Fibroblast of lung (primary cell): ENCODE measurements at regions not wholly inside any gene's neighbourhood (a gene's known extent, or its start where the extent isn't known, plus 50 kb on each side); places are given as distances from the start of the nearest gene placed in this dataset.

Source experiments
- DNase-seq, 2 donors: peaks; one replicate each; pipeline versions ENCODE4 v3.0.0 to v3.0.0-alpha.2; 2010; ENCODE audit warnings: low read depth in 2 of 2
- H2AFZ ChIP-seq: 2 replicates; pipeline ENCODE4 v1.5.1; 2012; ENCODE audit warnings: low read length, control low read depth, inconsistent platforms
- H3K27ac ChIP-seq: 2 replicates; pipeline ENCODE4 v1.5.1; 2011; ENCODE audit warnings: low read length, control low read depth; ENCODE audit not compliant: insufficient read depth
- H3K27me3 ChIP-seq: 2 replicates; pipeline ENCODE4 v1.5.1; 2011; ENCODE audit warnings: mild to moderate bottlenecking, low read length; ENCODE audit not compliant: control insufficient read depth, insufficient read depth
- H3K36me3 ChIP-seq: 2 replicates; pipeline ENCODE4 v1.5.1; 2011; ENCODE audit warnings: low read length; ENCODE audit not compliant: control insufficient read depth, insufficient read depth
- H3K4me1 ChIP-seq: 2 replicates; pipeline ENCODE4 v1.5.1; 2011; ENCODE audit warnings: low read length; ENCODE audit not compliant: control insufficient read depth, insufficient read depth; ENCODE audit errors: extremely low read depth
- H3K4me2 ChIP-seq: 2 replicates; pipeline ENCODE4 v1.5.1; 2011; ENCODE audit warnings: low read length, control low read depth; ENCODE audit not compliant: insufficient read depth; ENCODE audit errors: extremely low read depth
- H3K4me3 ChIP-seq, 4 experiments: fragments of 200-600 bp in 1 of 4; sonication (generic) in 1 of 4; replicated peaks in 1 of 4; 2 replicates each; pipeline ENCODE4 v1.5.1; 2011 to 2016; ENCODE audit warnings: low read length in 4 of 4, low read depth in 3 of 4, mild to moderate bottlenecking in 3 of 4, control low read depth in 2 of 4, inconsistent platforms in 1 of 4, mixed read lengths in 1 of 4; ENCODE audit not compliant: insufficient read depth in 1 of 4; ENCODE audit errors: control extremely low read depth in 1 of 4
- H3K79me2 ChIP-seq: 2 replicates; pipeline ENCODE4 v1.5.1; 2012; ENCODE audit warnings: mild to moderate bottlenecking, low read length, inconsistent platforms; ENCODE audit not compliant: control insufficient read depth, insufficient read depth
- H3K9ac ChIP-seq: 2 replicates; pipeline ENCODE4 v1.5.1; 2011; ENCODE audit warnings: mild to moderate bottlenecking, low read length, control low read depth; ENCODE audit not compliant: insufficient read depth
- H3K9me3 ChIP-seq: 2 replicates; pipeline ENCODE4 v1.5.1; 2012; ENCODE audit warnings: low read depth, low read length; ENCODE audit not compliant: control insufficient read depth, insufficient read depth
- H4K20me1 ChIP-seq: 2 replicates; pipeline ENCODE4 v1.5.1; 2011; ENCODE audit warnings: low read length; ENCODE audit not compliant: control insufficient read depth, insufficient read depth; ENCODE audit errors: extremely low read depth
- EZH2 ChIP-seq: IDR thresholded peaks from 2 replicates; pipeline ENCODE4 v1.5.1; 2012; ENCODE audit warnings: low read length, control low read depth, mild to moderate bottlenecking; ENCODE audit errors: missing control alignments
- TF ChIP-seq, protein P1 (sequence below), 2 donors: IDR thresholded peaks in 1 of 2; conservative IDR thresholded peaks in 1 of 2; 1 replicate in 1 of 2; 2 replicates in 1 of 2; pipeline ENCODE4 v1.5.1; 2011 to 2012; ENCODE audit warnings: low read length in 2 of 2, control low read depth in 1 of 2, inconsistent platforms in 1 of 2, low read depth in 1 of 2, mild to moderate bottlenecking in 1 of 2

DNA sequence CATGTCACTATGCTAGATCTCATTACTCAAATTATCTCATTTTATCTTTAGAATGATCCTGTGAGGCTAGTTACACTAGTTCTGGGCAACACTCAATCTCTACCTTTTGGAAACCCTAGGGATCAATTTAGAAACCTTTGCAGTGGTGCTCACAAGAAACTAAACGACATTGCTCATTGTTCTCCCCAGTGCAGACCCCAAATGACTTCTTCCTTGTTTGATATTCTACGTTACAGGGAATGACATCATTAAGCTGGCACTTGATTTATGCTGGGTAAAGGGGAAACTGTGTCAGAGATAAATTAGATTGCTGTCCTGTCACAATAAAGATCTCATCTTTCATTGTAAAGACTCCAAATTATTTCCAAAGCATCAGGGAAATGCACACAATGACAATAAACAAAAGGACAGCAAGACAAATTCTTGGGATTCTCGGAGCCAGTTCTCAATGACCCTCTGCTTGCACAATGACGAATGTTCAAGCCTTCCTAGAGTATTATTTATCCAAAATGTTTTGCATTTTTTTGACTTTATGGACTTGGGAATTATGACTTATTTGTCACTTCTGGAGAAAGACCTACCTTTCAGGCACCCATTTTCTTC lies 1121.8 kb upstream of the TENM4 start:
- H3K27me3 ChIP-seq = no peaks in the 10 kb centered on the region
- no peak overlapping the region for H3K9ac ChIP-seq
- no peak for DNase-seq
- no peak overlapping the region for H2AFZ ChIP-seq
- H3K79me2 ChIP-seq = no peaks in the 10 kb centered on the region
- H3K9me3 ChIP-seq = no peaks in the 10 kb centered on the region
- H3K36me3 ChIP-seq = no peaks in the 10 kb centered on the region
- H3K27ac ChIP-seq = no peak overlapping the region
- H3K4me2 ChIP-seq = no peak overlapping the region
- H3K4me1 ChIP-seq = no peaks in the 10 kb centered on the region
- no peaks in the 10 kb centered on the region for H4K20me1 ChIP-seq
- TF ChIP-seq, protein P1, sequence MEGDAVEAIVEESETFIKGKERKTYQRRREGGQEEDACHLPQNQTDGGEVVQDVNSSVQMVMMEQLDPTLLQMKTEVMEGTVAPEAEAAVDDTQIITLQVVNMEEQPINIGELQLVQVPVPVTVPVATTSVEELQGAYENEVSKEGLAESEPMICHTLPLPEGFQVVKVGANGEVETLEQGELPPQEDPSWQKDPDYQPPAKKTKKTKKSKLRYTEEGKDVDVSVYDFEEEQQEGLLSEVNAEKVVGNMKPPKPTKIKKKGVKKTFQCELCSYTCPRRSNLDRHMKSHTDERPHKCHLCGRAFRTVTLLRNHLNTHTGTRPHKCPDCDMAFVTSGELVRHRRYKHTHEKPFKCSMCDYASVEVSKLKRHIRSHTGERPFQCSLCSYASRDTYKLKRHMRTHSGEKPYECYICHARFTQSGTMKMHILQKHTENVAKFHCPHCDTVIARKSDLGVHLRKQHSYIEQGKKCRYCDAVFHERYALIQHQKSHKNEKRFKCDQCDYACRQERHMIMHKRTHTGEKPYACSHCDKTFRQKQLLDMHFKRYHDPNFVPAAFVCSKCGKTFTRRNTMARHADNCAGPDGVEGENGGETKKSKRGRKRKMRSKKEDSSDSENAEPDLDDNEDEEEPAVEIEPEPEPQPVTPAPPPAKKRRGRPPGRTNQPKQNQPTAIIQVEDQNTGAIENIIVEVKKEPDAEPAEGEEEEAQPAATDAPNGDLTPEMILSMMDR (conservative IDR thresholded peaks at IDR 0.05 in 1 of 2, IDR thresholded peaks at IDR 0.05 in 1 of 2; ENCODE audit: low read depth in 1 of 2, low read length in 2 of 2) = no peak
- TF ChIP-seq EZH2 = no peak
- H3K4me3 ChIP-seq = no peak overlapping the region

DNA sequence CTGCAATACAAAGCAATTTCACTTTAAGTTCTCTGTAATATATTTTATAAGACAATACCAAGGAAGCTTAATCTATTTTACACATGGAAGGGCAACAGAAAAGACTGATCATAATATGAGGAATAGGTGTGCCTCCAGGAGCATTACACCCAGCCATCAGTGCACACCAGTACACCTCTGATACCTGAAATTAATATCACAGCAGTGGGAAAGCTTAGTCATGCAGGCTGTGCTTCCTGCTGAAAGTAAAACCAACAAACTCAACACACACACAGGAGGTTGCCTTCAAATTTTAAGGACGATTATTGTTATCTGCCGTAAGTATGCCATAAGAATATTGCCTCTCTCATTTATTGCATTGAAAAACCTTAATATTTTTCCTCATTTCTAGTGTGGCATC lies 1119.1 kb upstream of the TENM4 start:
- DNase-seq = no peak
- no peak for TF ChIP-seq EZH2
- TF ChIP-seq, protein P1 (conservative IDR thresholded peaks at IDR 0.05 in 1 of 2, IDR thresholded peaks at IDR 0.05 in 1 of 2; ENCODE audit: low read depth in 1 of 2, low read length in 2 of 2) = no peak
- H3K9me3 ChIP-seq = no peaks in the 10 kb centered on the region

DNA sequence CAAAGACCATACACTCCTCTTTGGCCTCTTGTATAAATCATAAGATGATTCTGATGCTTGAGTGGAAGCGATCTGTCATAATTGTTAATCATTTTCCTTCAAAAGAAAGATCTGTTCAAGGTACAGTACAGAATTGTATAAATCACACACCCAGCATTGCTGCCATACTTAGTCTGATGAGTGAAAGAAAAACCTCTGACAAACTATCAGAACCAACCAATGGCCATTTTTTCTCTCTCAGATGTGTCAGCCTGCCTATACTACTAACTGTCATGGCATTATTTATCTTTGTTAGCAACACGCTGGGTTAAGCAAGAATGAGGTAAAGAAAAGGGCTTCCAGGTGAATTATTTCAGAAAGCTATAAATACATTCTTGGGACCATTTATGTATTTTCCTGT lies 1112.7 kb upstream of the TENM4 start:
- no peaks in the 10 kb centered on the region for H3K36me3 ChIP-seq
- H3K9me3 ChIP-seq = no peaks in the 10 kb centered on the region
- H3K4me3 ChIP-seq = no peak overlapping the region
- no peaks in the 10 kb centered on the region for H4K20me1 ChIP-seq
- H3K27me3 ChIP-seq = no peaks in the 10 kb centered on the region
- no peak overlapping the region for H3K4me2 ChIP-seq
- no peak for DNase-seq
- H3K79me2 ChIP-seq = no peaks in the 10 kb centered on the region
- no peak overlapping the region for H2AFZ ChIP-seq
- H3K27ac ChIP-seq = no peak overlapping the region
- TF ChIP-seq, protein P1 (conservative IDR thresholded peaks at IDR 0.05 in 1 of 2, IDR thresholded peaks at IDR 0.05 in 1 of 2; ENCODE audit: low read depth in 1 of 2, low read length in 2 of 2) = no peak
- no peak for TF ChIP-seq EZH2
- no peak overlapping the region for H3K9ac ChIP-seq
- no peaks in the 10 kb centered on the region for H3K4me1 ChIP-seq

More for the DNA sequence above, 1119.1 kb upstream of the TENM4 start:
- H3K36me3 ChIP-seq = no peaks in the 10 kb centered on the region
- no peaks in the 10 kb centered on the region for H4K20me1 ChIP-seq
- H3K9ac ChIP-seq = no peak overlapping the region
- no peak overlapping the region for H2AFZ ChIP-seq
- H3K4me3 ChIP-seq = no peak overlapping the region
- H3K27ac ChIP-seq = no peak overlapping the region
- no peak overlapping the region for H3K4me2 ChIP-seq
- H3K79me2 ChIP-seq = no peaks in the 10 kb centered on the region
- H3K4me1 ChIP-seq = no peaks in the 10 kb centered on the region
- no peaks in the 10 kb centered on the region for H3K27me3 ChIP-seq
